Kidney (tissue), 13 donors: ENCODE measurements at regions not wholly inside any gene's neighbourhood (a gene's known extent, or its start where the extent isn't known, plus 50 kb on each side); places are given as distances from the start of the nearest gene placed in this dataset.
"Not testable (repeated sequence)": the region's sequence is repeated elsewhere in the genome, so short reads cannot be mapped to it uniquely, and the experiment has no call there.

Experiments used
- DNase-seq, 5 donors: peaks; one replicate each; pipeline ENCODE4 v3.0.0-alpha.2; 2013 to 2020
- FAIRE-seq: peaks from 2 replicates; lab custom pipeline; 2012; peaks lifted over from hg19 to GRCh38; lab: Jason Lieb, UNC
- H3K27ac ChIP-seq, 2 donors: one replicate each; pipeline ENCODE4 v1.7.0; 2013; ENCODE audit warnings: low read depth in 2 of 2, low read length in 2 of 2, inconsistent platforms in 1 of 2
- H3K27me3 ChIP-seq: one replicate; pipeline ENCODE4 v1.7.1; 2013; ENCODE audit warnings: low read length, inconsistent platforms; ENCODE audit not compliant: control insufficient read depth, insufficient read depth
- H3K36me3 ChIP-seq, 3 donors: one replicate each; pipeline versions ENCODE4 v1.7.0 to v1.7.1; 2013; ENCODE audit warnings: low read length in 3 of 3, control low read depth in 1 of 3, inconsistent platforms in 1 of 3; ENCODE audit not compliant: insufficient read depth in 3 of 3, control insufficient read depth in 2 of 3
- H3K4me1 ChIP-seq, 3 donors: one replicate each; pipeline versions ENCODE4 v1.7.0 to v1.7.1; 2013; ENCODE audit warnings: low read length in 3 of 3, inconsistent platforms in 1 of 3, low read depth in 1 of 3; ENCODE audit not compliant: control insufficient read depth in 2 of 3, insufficient read depth in 2 of 3
- H3K4me3 ChIP-seq, 3 donors: one replicate each; pipeline versions ENCODE4 v1.7.0 to v1.8.1; 2013; ENCODE audit warnings: low read length in 3 of 3, control low read depth in 1 of 3, inconsistent platforms in 1 of 3
- H3K9ac ChIP-seq, 3 donors: one replicate each; pipeline versions ENCODE4 v1.7.0 to v1.7.1; 2013; ENCODE audit warnings: low read length in 3 of 3, control low read depth in 1 of 3, inconsistent platforms in 1 of 3
- H3K9me3 ChIP-seq, 3 donors: one replicate each; pipeline versions ENCODE4 v1.7.0 to v1.7.1; 2013; ENCODE audit warnings: low read length in 3 of 3, control low read depth in 1 of 3, inconsistent platforms in 1 of 3; ENCODE audit not compliant: control insufficient read depth in 2 of 3, insufficient read depth in 1 of 3
- CTCF ChIP-seq: IDR thresholded peaks from 3 replicates; pipeline ENCODE4 v1.5.1; 2012; ENCODE audit warnings: mild to moderate bottlenecking, moderate library complexity, borderline replicate concordance; ENCODE audit not compliant: insufficient read depth; ENCODE audit errors: extremely low read depth
- intact Hi-C: fragments of 100-400 bp; cut with DNase I; formaldehyde crosslinking; loops from one replicate; pipeline ENCODE4 v1.11.1; 2022
- donor health status: control.
- donor health status: control.
- donor health status: control.
- donor health status: control.
- donor health status: control.
- donor health status: DM: yes; HTN: yes; CAD: no.
- donor health status: Normal renal cell carcinoma (clear cell type).

- H3K27me3 ChIP-seq, H3K9me3 ChIP-seq, H3K36me3 ChIP-seq, H3K9ac ChIP-seq, H3K4me1 ChIP-seq, H3K4me3 ChIP-seq, FAIRE-seq, DNase-seq, H3K27ac ChIP-seq: not testable (repeated sequence)
- intact Hi-C loops = loop anchor here (10.0 kb wide), 1 partner anchor 133 kb away; no protein-coding TSS in a partner anchor
These were observed 236.6 kb upstream of the FRG2C start for GRCh38 chr3:75427486-75427885.

- DNase-seq, FAIRE-seq, H3K36me3 ChIP-seq, H3K9me3 ChIP-seq, H3K4me1 ChIP-seq, H3K27ac ChIP-seq, H3K9ac ChIP-seq, H3K27me3 ChIP-seq, H3K4me3 ChIP-seq: not testable (repeated sequence)
- intact Hi-C loops = loop anchor here (10.0 kb wide), 1 partner anchor 133 kb away; no protein-coding TSS in a partner anchor
These were observed 236.2 kb upstream of the FRG2C start for GRCh38 chr3:75427906-75428305.

- not testable (repeated sequence) for H3K27ac ChIP-seq, H3K27me3 ChIP-seq, FAIRE-seq, H3K4me1 ChIP-seq, H3K4me3 ChIP-seq, H3K36me3 ChIP-seq, H3K9ac ChIP-seq, H3K9me3 ChIP-seq
- DNase-seq = peak; percentile 60 to 85 (median 74)
- intact Hi-C loops = loop anchor here (10.0 kb wide), 1 partner anchor 135 kb away; no protein-coding TSS in a partner anchor
- TF ChIP-seq CTCF = peak; percentile 61
These were observed 234.4 kb upstream of the FRG2C start for GRCh38 chr3:75429561-75430220.

GRCh38 chr3:75430406-75430805, 233.7 kb upstream of the FRG2C start:
- H3K4me3 ChIP-seq, H3K9me3 ChIP-seq, FAIRE-seq, intact Hi-C loops, H3K27me3 ChIP-seq, H3K36me3 ChIP-seq, H3K9ac ChIP-seq, DNase-seq, H3K27ac ChIP-seq, H3K4me1 ChIP-seq: not testable (repeated sequence)

GRCh38 chr3:75431120-75431519, 233.0 kb upstream of the FRG2C start:
- FAIRE-seq, H3K9me3 ChIP-seq, DNase-seq, H3K4me1 ChIP-seq, H3K27ac ChIP-seq, H3K36me3 ChIP-seq, H3K27me3 ChIP-seq, intact Hi-C loops, H3K9ac ChIP-seq, H3K4me3 ChIP-seq: not testable (repeated sequence)

- H3K9ac ChIP-seq, H3K9me3 ChIP-seq, intact Hi-C loops, H3K36me3 ChIP-seq, DNase-seq, H3K27ac ChIP-seq, H3K27me3 ChIP-seq, H3K4me3 ChIP-seq, H3K4me1 ChIP-seq, FAIRE-seq: not testable (repeated sequence)
These were observed 231.7 kb upstream of the FRG2C start for GRCh38 chr3:75432466-75432865.

- H3K36me3 ChIP-seq, H3K4me1 ChIP-seq, H3K27me3 ChIP-seq, FAIRE-seq, H3K9ac ChIP-seq, H3K4me3 ChIP-seq, intact Hi-C loops, H3K9me3 ChIP-seq: not testable (repeated sequence)
- peak in 1 of 5 donors; percentile 93 for DNase-seq
- peak overlapping the region in 1 of 2 donors; percentile 37 for H3K27ac ChIP-seq
These were observed 231.2 kb upstream of the FRG2C start for GRCh38 chr3:75432885-75433284.
